GM06990 (cell line): ENCODE measurements at regions not wholly inside any gene's neighbourhood (a gene's known extent, or its start where the extent isn't known, plus 50 kb on each side); places are given as distances from the start of the nearest gene placed in this dataset.
A peak's percentile ranks its signal among the peaks of the same experiment; 100 is the strongest.

ENCODE experiments used
- DNase-seq: peaks from one replicate; pipeline ENCODE4 v3.0.0-alpha.2; 2011; ENCODE audit not compliant: insufficient read length; ENCODE audit errors: extremely low read depth
- H3K27me3 ChIP-seq: replicated peaks from 2 replicates; pipeline ENCODE4 v1.6.0; 2011; ENCODE audit warnings: low read length; ENCODE audit not compliant: control insufficient read depth, insufficient read depth
- H3K36me3 ChIP-seq: 2 replicates; pipeline ENCODE4 v1.5.1; 2011; ENCODE audit warnings: low read length; ENCODE audit not compliant: control insufficient read depth, insufficient read depth
- H3K4me3 ChIP-seq: replicated peaks from 2 replicates; pipeline ENCODE4 v1.5.1; 2011; ENCODE audit warnings: low read depth, mild to moderate bottlenecking, control low read depth, low read length
- CTCF ChIP-seq: IDR thresholded peaks from 2 replicates; pipeline ENCODE4 v1.5.1; 2011; ENCODE audit warnings: low read length, control low read depth, mild to moderate bottlenecking, inconsistent platforms; ENCODE audit not compliant: insufficient read depth, poor library complexity, severe bottlenecking

DNA sequence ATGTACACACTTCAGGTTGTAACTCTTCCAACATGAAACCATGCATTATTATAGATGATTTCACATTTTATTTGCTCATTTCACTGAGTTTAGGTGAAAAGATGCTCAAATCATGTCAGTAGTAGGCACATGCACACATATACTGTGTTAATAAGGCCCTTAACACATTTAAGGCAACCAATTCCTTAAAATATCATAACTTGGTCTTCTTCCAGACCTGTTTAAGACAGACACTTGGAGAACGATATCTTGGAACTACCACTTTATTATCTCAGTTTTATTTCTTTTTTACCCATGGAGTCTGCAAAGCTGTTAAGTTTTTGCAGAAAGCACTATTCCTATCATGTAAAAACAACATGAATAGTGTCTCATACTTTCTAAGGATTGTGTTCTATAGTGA is 395.2 kb upstream of the MIR17HG start:
- DNase-seq: no peak
- TF ChIP-seq CTCF: no peak
- H3K4me3 ChIP-seq: no peak overlapping the region
- no peaks in the 10 kb centered on the region for H3K27me3 ChIP-seq
- no peaks in the 10 kb centered on the region for H3K36me3 ChIP-seq

DNA sequence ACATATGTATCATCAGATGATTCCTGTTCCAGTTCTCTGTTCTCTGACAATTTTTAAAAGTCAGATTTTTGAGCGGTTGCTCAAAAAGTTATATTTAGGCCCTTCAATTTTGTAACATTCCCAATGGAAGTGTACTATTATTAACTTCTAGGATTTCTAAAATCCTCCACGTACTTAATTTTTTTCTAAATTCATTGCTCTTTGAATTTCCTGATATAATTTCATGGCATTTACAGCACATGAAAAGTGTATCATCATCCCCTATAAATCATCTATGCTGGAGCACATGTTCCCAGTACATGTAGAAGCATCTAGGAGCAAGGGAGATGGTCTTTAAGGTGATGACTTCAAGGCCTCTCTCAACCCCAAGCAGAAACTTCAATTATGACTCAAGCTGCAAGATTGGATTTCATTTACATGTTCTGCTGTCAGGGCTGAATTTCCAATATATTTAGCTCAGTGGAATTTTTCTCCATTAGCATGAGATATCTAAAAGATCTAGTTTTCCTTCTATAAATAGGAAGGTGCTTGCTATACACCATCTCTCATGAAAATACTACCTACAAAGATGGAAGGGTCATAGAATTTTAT is 392.8 kb upstream of the MIR17HG start:
- no peaks in the 10 kb centered on the region for H3K27me3 ChIP-seq
- no peaks in the 10 kb centered on the region for H3K36me3 ChIP-seq
- no peak overlapping the region for H3K4me3 ChIP-seq
- TF ChIP-seq CTCF: no peak
- DNase-seq: no peak

DNA sequence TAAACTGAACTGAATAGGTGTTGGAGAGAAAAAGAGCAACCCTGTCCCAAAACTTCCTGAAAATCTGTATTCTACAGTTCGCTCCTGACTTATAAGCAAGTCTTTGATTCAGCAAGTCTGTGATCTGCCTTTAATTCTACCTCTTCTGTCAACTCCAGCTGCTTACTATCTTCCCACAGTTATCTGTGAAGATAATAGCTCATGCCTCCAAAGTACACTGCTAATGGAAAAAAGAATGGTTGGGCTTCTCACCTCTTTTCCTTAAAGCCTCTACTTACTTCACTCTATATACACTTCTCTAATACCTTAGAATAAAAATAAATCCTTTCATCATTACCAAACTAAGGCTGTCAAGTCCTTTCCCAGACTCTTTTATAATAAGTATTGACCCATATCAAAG is 391.5 kb upstream of the MIR17HG start:
- TF ChIP-seq CTCF: no peak
- no peak overlapping the region for H3K4me3 ChIP-seq
- H3K36me3 ChIP-seq: no peaks in the 10 kb centered on the region
- H3K27me3 ChIP-seq: no peaks in the 10 kb centered on the region
- no peak for DNase-seq

GRCh38 chr13:90958866-90959265 is 388.6 kb upstream of the MIR17HG start:
- Histone ChIP-seq H3K36me3 (no peaks in the 10 kb centered on the region), H3K4me3 (no peak overlapping the region), H3K27me3 (no peaks in the 10 kb centered on the region)
- no peak for TF ChIP-seq CTCF
- DNase-seq: no peak

- no peak for DNase-seq
- Histone ChIP-seq H3K36me3 (no peaks in the 10 kb centered on the region), H3K4me3 (no peak overlapping the region), H3K27me3 (no peaks in the 10 kb centered on the region)
- TF ChIP-seq CTCF: peak; percentile 48
Measured at GRCh38 chr13:90968166-90968904, 379.2 kb upstream of the MIR17HG start.
